Right lobe of liver (tissue), 6 donors: ENCODE measurements at regions not wholly inside any gene's neighbourhood (a gene's known extent, or its start where the extent isn't known, plus 50 kb on each side); places are given as distances from the start of the nearest gene placed in this dataset.
"Not testable (repeated sequence)": the region's sequence is repeated elsewhere in the genome, so short reads cannot be mapped to it uniquely, and the experiment has no call there.

ENCODE experiments used
- ATAC-seq, 4 donors: fragments of 200-7000 bp; cut with Tn5 transposase; one replicate each; pipeline ENCODE4 v1.9.1; 2020; ENCODE audit warnings: mild to moderate bottlenecking in 4 of 4, moderate library complexity in 4 of 4
- DNase-seq, 3 donors: peaks; one replicate each; pipeline ENCODE4 v3.0.0-alpha.2; 2020
- H3K27ac ChIP-seq, 3 donors: fragments of 200-600 bp; one replicate each; pipeline ENCODE4 v1.8.0; 2022
- H3K27me3 ChIP-seq, 2 donors: fragments of 200-600 bp; one replicate each; pipeline ENCODE4 v1.8.0; 2022
- H3K36me3 ChIP-seq, 4 donors: fragments of 200-600 bp; sonication (generic) in 1 of 4; one replicate each; pipeline versions ENCODE4 v1.5.1 to v1.8.0; 2017 to 2022; ENCODE audit warnings: control low read depth in 1 of 4
- H3K4me1 ChIP-seq, 4 donors: fragments of 200-600 bp; sonication (generic) in 1 of 4; one replicate each; pipeline versions ENCODE4 v1.5.1 to v1.8.0; 2017 to 2022; ENCODE audit warnings: control low read depth in 1 of 4
- H3K4me3 ChIP-seq, 3 donors: fragments of 200-600 bp; one replicate each; pipeline ENCODE4 v1.8.0; 2022
- H3K9me3 ChIP-seq, 4 donors: fragments of 200-600 bp; sonication (generic) in 1 of 4; one replicate each; pipeline versions ENCODE4 v1.5.1 to v1.8.0; 2017 to 2022; ENCODE audit warnings: control low read depth in 1 of 4
- CTCF ChIP-seq, 4 donors: fragments of 200-600 bp in 3 of 4; fragments of 450-650 bp in 1 of 4; IDR thresholded peaks; one replicate each; pipeline versions ENCODE4 v1.5.1 to v1.8.0; 2016 to 2022; ENCODE audit warnings: antibody characterized with exemption in 4 of 4, mild to moderate bottlenecking in 2 of 4
- POLR2A ChIP-seq: fragments of 450-650 bp; IDR thresholded peaks from one replicate; pipeline ENCODE4 v1.6.1; 2017; ENCODE audit warnings: antibody characterized with exemption, mild to moderate bottlenecking
- WGBS: methylation state at CpG from one replicate; pipeline ENCODE4 v1.1.6; 2018; ENCODE audit warnings: low coverage, low lambda C conversion rate; ENCODE audit not compliant: insufficient coverage; ENCODE audit errors: missing lambda C conversion rate; 5-methylcytosine and 5-hydroxymethylcytosine counted together
- intact Hi-C, 2 donors: fragments of 100-400 bp; cut with DNase I; formaldehyde crosslinking; loops; one replicate each; pipeline versions ENCODE4 v1.11.2 to v1.14.1; 2022
- donor health status: DM: no; HTN: yes; CAD: no.
- donor health status: DM: no; HTN: no; CAD: no.
- donor health status: DM: no; HTN: no; CAD: no.
- donor health status: DM: no; HTN: yes; CAD: no.
- donor health status: DM: no; HTN: yes; CAD: no.

GRCh38 chr1:240722788-240723187 is 110.8 kb upstream of the GREM2 start:
- H3K9me3 ChIP-seq = no peaks in the 10 kb centered on the region
- 45% methylated on average over 6 of the region's 10 CpGs for WGBS
- no peak overlapping the region for H3K27ac ChIP-seq
- TF ChIP-seq POLR2A (no peak), CTCF (IDR thresholded peaks at IDR 0.05) (no peak)
- H3K27me3 ChIP-seq = no peaks in the 10 kb centered on the region
- no peaks in the 10 kb centered on the region for H3K4me1 ChIP-seq
- ATAC-seq (no peak), DNase-seq (no peak)
- no peak overlapping the region for H3K4me3 ChIP-seq
- no peaks in the 10 kb centered on the region for H3K36me3 ChIP-seq
- intact Hi-C loops = no loop called here

GRCh38 chr1:240720976-240721375 is 109.0 kb upstream of the GREM2 start:
- ATAC-seq = no peak
- Histone ChIP-seq H3K4me3 (no peak overlapping the region), H3K27me3 (no peaks in the 10 kb centered on the region), H3K4me1 (no peaks in the 10 kb centered on the region), H3K27ac (no peak overlapping the region), H3K36me3 (no peaks in the 10 kb centered on the region), H3K9me3 (no peaks in the 10 kb centered on the region)
- 31% methylated on average over 6 of the region's 6 CpGs for WGBS
- no peak for TF ChIP-seq CTCF (IDR thresholded peaks at IDR 0.05)
- intact Hi-C loops = no loop called here
- no peak for DNase-seq

GRCh38 chr1:240719953-240720700 is 108.2 kb upstream of the GREM2 start:
- Histone ChIP-seq H3K4me1 (no peaks in the 10 kb centered on the region), H3K4me3 (no peak overlapping the region), H3K9me3 (no peaks in the 10 kb centered on the region), H3K27ac (no peak overlapping the region), H3K36me3 (no peaks in the 10 kb centered on the region), H3K27me3 (no peaks in the 10 kb centered on the region)
- intact Hi-C loops = no loop called here
- WGBS = 56% methylated on average over 8 of the region's 8 CpGs
- DNase-seq (no peak), ATAC-seq (no peak)
- TF ChIP-seq POLR2A (no peak), CTCF (IDR thresholded peaks at IDR 0.05) (no peak)

- WGBS = 69% methylated on average over 4 of the region's 4 CpGs
These were observed 104.6 kb upstream of the GREM2 start for GRCh38 chr1:240716538-240716937.

GRCh38 chr1:240714568-240715292 is 102.8 kb upstream of the GREM2 start:
- TF ChIP-seq POLR2A = no peak
- no peak for TF ChIP-seq CTCF (IDR thresholded peaks at IDR 0.05)
- DNase-seq (no peak), ATAC-seq (no peak)
- Histone ChIP-seq H3K4me1 (no peaks in the 10 kb centered on the region), H3K9me3 (no peaks in the 10 kb centered on the region), H3K27ac (no peak overlapping the region), H3K4me3 (no peak overlapping the region), H3K27me3 (no peaks in the 10 kb centered on the region), H3K36me3 (no peaks in the 10 kb centered on the region)
- intact Hi-C loops = no loop called here
- WGBS = 51% methylated on average over 6 of the region's 8 CpGs

More at GRCh38 chr1:240716538-240716937, 104.6 kb upstream of the GREM2 start:
- DNase-seq, H3K4me1 ChIP-seq, H3K4me3 ChIP-seq, H3K27ac ChIP-seq, ATAC-seq, H3K27me3 ChIP-seq, intact Hi-C loops, H3K9me3 ChIP-seq, H3K36me3 ChIP-seq: not testable (repeated sequence)
